ENCODE measurements at regions not wholly inside any gene's neighbourhood (a gene's known extent, or its start where the extent isn't known, plus 50 kb on each side); places are given as distances from the start of the nearest gene placed in this dataset.

DNA sequence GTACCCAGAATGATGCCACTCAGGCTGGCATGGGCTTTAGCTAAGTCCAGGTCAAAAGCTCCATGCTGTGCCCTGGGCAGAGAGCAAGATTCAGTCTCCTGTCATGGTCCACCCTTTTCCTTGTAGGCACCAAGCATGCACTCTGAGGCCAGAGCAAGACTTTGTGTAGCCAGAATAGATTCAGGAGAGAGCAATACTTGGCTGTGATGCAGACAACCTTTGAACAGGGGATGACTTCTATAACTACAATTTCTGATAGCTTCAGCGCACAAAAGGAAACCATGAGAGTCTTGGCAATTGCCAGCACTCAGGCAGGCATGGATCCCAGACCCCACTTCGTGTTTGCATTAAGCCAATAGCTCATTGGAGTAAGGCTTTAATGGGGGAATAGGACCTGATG, 510.6 kb downstream of the RAB28 start:
- DNase-seq: no peak
- no peaks in the 10 kb centered on the region for H3K36me3 ChIP-seq (replicated peaks; ENCODE audit: insufficient read depth, low read length)
- H3K27ac ChIP-seq (ENCODE audit: low read length): no peak overlapping the region
- no peaks in the 10 kb centered on the region for H3K9me3 ChIP-seq (replicated peaks; ENCODE audit: insufficient read depth, low read length)
- no peaks in the 10 kb centered on the region for H3K79me2 ChIP-seq (ENCODE audit: low read length)
- TF ChIP-seq EZH2 (optimal IDR thresholded peaks at IDR 0.05; ENCODE audit: low read depth, low read length): no peak
- no peak for TF ChIP-seq EZH2phosphoT487 (IDR thresholded peaks at IDR 0.05; ENCODE audit: low read length)
- TF ChIP-seq, protein P1, sequence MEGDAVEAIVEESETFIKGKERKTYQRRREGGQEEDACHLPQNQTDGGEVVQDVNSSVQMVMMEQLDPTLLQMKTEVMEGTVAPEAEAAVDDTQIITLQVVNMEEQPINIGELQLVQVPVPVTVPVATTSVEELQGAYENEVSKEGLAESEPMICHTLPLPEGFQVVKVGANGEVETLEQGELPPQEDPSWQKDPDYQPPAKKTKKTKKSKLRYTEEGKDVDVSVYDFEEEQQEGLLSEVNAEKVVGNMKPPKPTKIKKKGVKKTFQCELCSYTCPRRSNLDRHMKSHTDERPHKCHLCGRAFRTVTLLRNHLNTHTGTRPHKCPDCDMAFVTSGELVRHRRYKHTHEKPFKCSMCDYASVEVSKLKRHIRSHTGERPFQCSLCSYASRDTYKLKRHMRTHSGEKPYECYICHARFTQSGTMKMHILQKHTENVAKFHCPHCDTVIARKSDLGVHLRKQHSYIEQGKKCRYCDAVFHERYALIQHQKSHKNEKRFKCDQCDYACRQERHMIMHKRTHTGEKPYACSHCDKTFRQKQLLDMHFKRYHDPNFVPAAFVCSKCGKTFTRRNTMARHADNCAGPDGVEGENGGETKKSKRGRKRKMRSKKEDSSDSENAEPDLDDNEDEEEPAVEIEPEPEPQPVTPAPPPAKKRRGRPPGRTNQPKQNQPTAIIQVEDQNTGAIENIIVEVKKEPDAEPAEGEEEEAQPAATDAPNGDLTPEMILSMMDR (IDR thresholded peaks at IDR 0.05; ENCODE audit: low read length): no peak
- no peak overlapping the region for H3K4me2 ChIP-seq (ENCODE audit: low read depth, low read length)
- H4K20me1 ChIP-seq (ENCODE audit: insufficient read depth, low read length): no peaks in the 10 kb centered on the region
- H3K27me3 ChIP-seq (replicated peaks; ENCODE audit: insufficient read depth, low read length): no peaks in the 10 kb centered on the region
- H3K4me3 ChIP-seq (ENCODE audit: low read length): no peak overlapping the region
- H3K9me2 ChIP-seq (replicated peaks; ENCODE audit: insufficient read depth, low read length): no peaks in the 10 kb centered on the region
- no peak overlapping the region for H3K9ac ChIP-seq (ENCODE audit: low read length)
- no peaks in the 10 kb centered on the region for H3F3A ChIP-seq (ENCODE audit: insufficient read depth, low read length)
- H2AFZ ChIP-seq (ENCODE audit: low read length): no peak overlapping the region
- no peaks in the 10 kb centered on the region for H3K4me1 ChIP-seq (ENCODE audit: low read length)

- Histone ChIP-seq H3K4me1 (ENCODE audit: low read length) (peaks cover 17% of the 10 kb centered on the region), H2AFZ (ENCODE audit: low read length) (no peak overlapping the region), H3K9me3 (replicated peaks; ENCODE audit: insufficient read depth, low read length) (no peaks in the 10 kb centered on the region), H3K27ac (ENCODE audit: low read length) (no peak overlapping the region), H3K79me2 (ENCODE audit: low read length) (no peaks in the 10 kb centered on the region), H3F3A (ENCODE audit: insufficient read depth, low read length) (no peaks in the 10 kb centered on the region), H3K4me2 (ENCODE audit: low read depth, low read length) (no peak overlapping the region), H3K9me2 (replicated peaks; ENCODE audit: insufficient read depth, low read length) (no peaks in the 10 kb centered on the region), H3K36me3 (replicated peaks; ENCODE audit: insufficient read depth, low read length) (no peaks in the 10 kb centered on the region), H3K9ac (ENCODE audit: low read length) (no peak overlapping the region), H3K27me3 (replicated peaks; ENCODE audit: insufficient read depth, low read length) (no peaks in the 10 kb centered on the region), H4K20me1 (ENCODE audit: insufficient read depth, low read length) (no peaks in the 10 kb centered on the region), H3K4me3 (ENCODE audit: low read length) (no peak overlapping the region)
- TF ChIP-seq EZH2 (optimal IDR thresholded peaks at IDR 0.05; ENCODE audit: low read depth, low read length): no peak
- TF ChIP-seq, protein P1 (IDR thresholded peaks at IDR 0.05; ENCODE audit: low read length): no peak
- TF ChIP-seq EZH2phosphoT487 (IDR thresholded peaks at IDR 0.05; ENCODE audit: low read length): no peak
- no peak for DNase-seq
Observed at GRCh38 chr4:12968345-12968744, 515.8 kb downstream of the RAB28 start.

GRCh38 chr4:12966726-12967125, 517.4 kb downstream of the RAB28 start:
- Histone ChIP-seq H3K27me3 (replicated peaks; ENCODE audit: insufficient read depth, low read length) (no peaks in the 10 kb centered on the region), H3F3A (ENCODE audit: insufficient read depth, low read length) (no peaks in the 10 kb centered on the region), H3K79me2 (ENCODE audit: low read length) (no peaks in the 10 kb centered on the region), H3K27ac (ENCODE audit: low read length) (no peak overlapping the region), H3K9me3 (replicated peaks; ENCODE audit: insufficient read depth, low read length) (no peaks in the 10 kb centered on the region), H4K20me1 (ENCODE audit: insufficient read depth, low read length) (no peaks in the 10 kb centered on the region), H3K4me3 (ENCODE audit: low read length) (no peak overlapping the region), H3K9ac (ENCODE audit: low read length) (no peak overlapping the region), H3K36me3 (replicated peaks; ENCODE audit: insufficient read depth, low read length) (no peaks in the 10 kb centered on the region), H3K4me1 (ENCODE audit: low read length) (peaks cover 17% of the 10 kb centered on the region), H3K4me2 (ENCODE audit: low read depth, low read length) (no peak overlapping the region), H2AFZ (ENCODE audit: low read length) (no peak overlapping the region), H3K9me2 (replicated peaks; ENCODE audit: insufficient read depth, low read length) (no peaks in the 10 kb centered on the region)
- TF ChIP-seq, protein P1 (IDR thresholded peaks at IDR 0.05; ENCODE audit: low read length): no peak
- TF ChIP-seq EZH2phosphoT487 (IDR thresholded peaks at IDR 0.05; ENCODE audit: low read length): no peak
- no peak for TF ChIP-seq EZH2 (optimal IDR thresholded peaks at IDR 0.05; ENCODE audit: low read depth, low read length)
- no peak for DNase-seq
